GM13977 (cell line): ENCODE measurements at regions not wholly inside any gene's neighbourhood (a gene's known extent, or its start where the extent isn't known, plus 50 kb on each side); places are given as distances from the start of the nearest gene placed in this dataset.
"Not testable (repeated sequence)": the region's sequence is repeated elsewhere in the genome, so short reads cannot be mapped to it uniquely, and the experiment has no call there.

Experiments
- DNase-seq: peaks from one replicate; pipeline ENCODE4 v3.0.0; 2012; ENCODE audit warnings: low spot score
- CTCF ChIP-seq: IDR thresholded peaks from 2 replicates; pipeline ENCODE4 v1.5.1; 2012; ENCODE audit warnings: mild to moderate bottlenecking, control low read depth; ENCODE audit not compliant: insufficient read depth; ENCODE audit errors: extremely low read depth, missing control alignments
- in situ Hi-C: fragments of 300-500 bp; cut with MboI; formaldehyde crosslinking; loops from one replicate; pipeline ENCODE4 v1.12.0; 2022; ENCODE audit warnings: low sequenced_read_pairs, low pct_unique_long_range_greater_than_20kb, mixed read lengths, inconsistent platforms; ENCODE audit not compliant: unreplicated experiment

- TF ChIP-seq CTCF: peak; percentile 87
- in situ Hi-C loops: no loop called here
- DNase-seq: peak; percentile 68
These were observed 287.2 kb upstream of the MKLN1 start for GRCh38 chr7:131040467-131040932.

- in situ Hi-C loops, DNase-seq: not testable (repeated sequence)
These were observed 286.5 kb upstream of the MKLN1 start for GRCh38 chr7:131041012-131041695.

GRCh38 chr7:131042269-131043160, 285.2 kb upstream of the MKLN1 start:
- no peak for TF ChIP-seq CTCF
- in situ Hi-C loops: no loop called here
- no peak for DNase-seq

- in situ Hi-C loops: no loop called here
- TF ChIP-seq CTCF: no peak
These were observed 282.1 kb upstream of the MKLN1 start for GRCh38 chr7:131045526-131045925.

GRCh38 chr7:131046246-131046645, 281.4 kb upstream of the MKLN1 start:
- in situ Hi-C loops: no loop called here
- TF ChIP-seq CTCF: no peak
- DNase-seq: no peak

More at GRCh38 chr7:131045526-131045925, 282.1 kb upstream of the MKLN1 start:
- DNase-seq: no peak

- in situ Hi-C loops: no loop called here
- no peak for TF ChIP-seq CTCF
These were observed 279.9 kb upstream of the MKLN1 start for GRCh38 chr7:131047651-131048304.

More at GRCh38 chr7:131047651-131048304, 279.9 kb upstream of the MKLN1 start:
- DNase-seq: no peak
